Ovary (tissue), 7 donors: ENCODE measurements at regions not wholly inside any gene's neighbourhood (a gene's known extent, or its start where the extent isn't known, plus 50 kb on each side); places are given as distances from the start of the nearest gene placed in this dataset.

ENCODE experiments used
- DNase-seq, 5 donors: peaks; one replicate each; pipeline ENCODE4 v3.0.0-alpha.2; 2019 to 2020
- H3K27ac ChIP-seq, 2 donors: fragments of 200-600 bp; one replicate each; pipeline versions ENCODE4 v1.5.1 to v1.8.0; 2019 to 2022
- H3K27me3 ChIP-seq: fragments of 200-600 bp; one replicate; pipeline ENCODE4 v1.8.0; 2022
- H3K36me3 ChIP-seq: fragments of 200-600 bp; sonication (generic); one replicate; pipeline ENCODE4 v1.5.1; 2019
- H3K4me1 ChIP-seq: one replicate; pipeline ENCODE4 v1.8.1; 2013; ENCODE audit warnings: mild to moderate bottlenecking, moderate library complexity; ENCODE audit not compliant: insufficient read depth
- H3K4me3 ChIP-seq: fragments of 200-600 bp; sonication (generic); one replicate; pipeline ENCODE4 v1.5.1; 2017
- H3K9me3 ChIP-seq, 2 donors: fragments of 200-600 bp in 1 of 2; sonication (generic) in 1 of 2; one replicate each; pipeline versions ENCODE4 v1.5.1 to v1.8.1; 2013 to 2019; ENCODE audit warnings: mild to moderate bottlenecking in 1 of 2, moderate library complexity in 1 of 2
- CTCF ChIP-seq, 3 donors: fragments of 450-650 bp in 2 of 3; fragments of 200-600 bp in 1 of 3; IDR thresholded peaks; one replicate each; pipeline versions ENCODE4 v1.5.1 to v1.8.0; 2016 to 2022; ENCODE audit warnings: antibody characterized with exemption in 3 of 3, mild to moderate bottlenecking in 1 of 3
- EP300 ChIP-seq: sonication (generic); formaldehyde crosslinking; IDR thresholded peaks from one replicate; pipeline ENCODE4 v1.6.1; 2017; ENCODE audit warnings: antibody characterized with exemption
- POLR2A ChIP-seq: fragments of 450-650 bp; IDR thresholded peaks from one replicate; pipeline ENCODE4 v1.6.1; 2017; ENCODE audit warnings: antibody characterized with exemption, mild to moderate bottlenecking, moderate library complexity
- WGBS, 3 donors: extraction: QIAGEN DNeasy Blood & Tissue Kit in 1 of 3; methylation state at CpG; one replicate each; pipeline versions ENCODE4 v1.1.5 to v1.1.7; 2013 to 2017; 5-methylcytosine and 5-hydroxymethylcytosine counted together
- intact Hi-C, 4 donors: fragments of 100-400 bp; cut with DNase I; formaldehyde crosslinking; loops; one replicate each; pipeline versions ENCODE4 v1.11.0 to v1.15.1; 2022 to 2023
- donor health status: DM: no; HTN: no; CAD: no; lungs with moderate emphysema.
- donor health status: DM: no; HTN: no; CAD: no.
- donor health status: Bipolar disorder and iron deficiency.
- donor health status: DM: no; HTN: no; CAD: no.
- donor health status: DM: yes; HTN: yes; CAD: no.

GRCh38 chr4:175953116-175953515 lies 112.5 kb upstream of the WDR17 start:
- 85 to 92% (median 89%) methylated on average over 2 of the region's 2 CpGs for WGBS, 3 donors
- no peaks in the 10 kb centered on the region for H3K36me3 ChIP-seq
- no peaks in the 10 kb centered on the region for H3K9me3 ChIP-seq
- intact Hi-C loops = no loop called here
- TF ChIP-seq POLR2A (no peak), CTCF (IDR thresholded peaks at IDR 0.05) (no peak), EP300 (no peak)
- H3K27ac ChIP-seq = no peak overlapping the region
- H3K27me3 ChIP-seq = no peaks in the 10 kb centered on the region
- no peak overlapping the region for H3K4me3 ChIP-seq
- DNase-seq = no peak
- no peaks in the 10 kb centered on the region for H3K4me1 ChIP-seq

DNA sequence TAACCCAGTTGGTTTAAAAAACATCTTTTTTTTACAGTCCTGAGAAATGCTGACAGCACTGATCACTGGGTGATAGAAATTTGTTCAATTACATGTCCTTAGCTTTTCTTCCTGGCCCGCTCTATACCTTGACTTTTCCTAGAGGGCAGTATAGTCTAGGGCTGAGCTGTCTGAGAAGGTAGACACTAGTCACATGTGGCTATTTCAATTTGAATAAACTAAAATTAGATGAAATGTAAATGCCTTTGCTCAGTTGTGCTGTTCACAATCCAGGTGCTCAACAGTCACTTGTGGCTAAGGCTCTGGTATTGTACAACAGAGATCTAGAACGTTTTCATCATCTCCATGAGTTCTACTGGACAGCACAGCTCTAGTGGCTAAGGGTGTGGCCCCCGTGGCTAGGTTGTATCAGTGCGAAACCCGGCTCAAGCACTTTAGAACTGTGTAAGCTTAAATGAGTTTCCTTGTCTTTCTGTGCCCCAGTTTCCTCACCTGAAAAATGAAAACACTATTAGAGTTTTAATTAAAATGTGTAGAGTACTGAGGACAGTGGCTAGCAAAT lies 111.6 kb upstream of the WDR17 start:
- DNase-seq = no peak
- no peak overlapping the region for H3K27ac ChIP-seq
- no peaks in the 10 kb centered on the region for H3K36me3 ChIP-seq
- no peaks in the 10 kb centered on the region for H3K27me3 ChIP-seq
- no peaks in the 10 kb centered on the region for H3K4me1 ChIP-seq
- H3K4me3 ChIP-seq = no peak overlapping the region
- no peak for TF ChIP-seq CTCF (IDR thresholded peaks at IDR 0.05)
- intact Hi-C loops = no loop called here
- no peaks in the 10 kb centered on the region for H3K9me3 ChIP-seq
- WGBS, 3 donors = 90 to 95% (median 93%) methylated on average over 5 of the region's 5 CpGs

- Histone ChIP-seq H3K4me3 (no peak overlapping the region), H3K27ac (no peak overlapping the region), H3K27me3 (no peaks in the 10 kb centered on the region), H3K4me1 (no peaks in the 10 kb centered on the region), H3K36me3 (no peaks in the 10 kb centered on the region), H3K9me3 (no peaks in the 10 kb centered on the region)
- peak in 2 of 5 donors; percentile 12 to 21 for DNase-seq
- 45 to 64% (median 58%) methylated on average over 3 of the region's 3 CpGs for WGBS, 3 donors
- TF ChIP-seq CTCF (IDR thresholded peaks at IDR 0.05) = no peak
- TF ChIP-seq EP300 = no peak
- TF ChIP-seq POLR2A = no peak
- intact Hi-C loops = no loop called here
These were observed 111.0 kb upstream of the WDR17 start for GRCh38 chr4:175954685-175955084.

GRCh38 chr4:175961604-175962003 lies 104.0 kb upstream of the WDR17 start:
- DNase-seq = no peak
- intact Hi-C loops = no loop called here
- Histone ChIP-seq H3K27ac (no peak overlapping the region), H3K27me3 (no peaks in the 10 kb centered on the region), H3K4me1 (no peaks in the 10 kb centered on the region), H3K36me3 (no peaks in the 10 kb centered on the region), H3K4me3 (no peak overlapping the region), H3K9me3 (no peaks in the 10 kb centered on the region)
- 80 to 92% (median 83%) methylated on average over 4 of the region's 4 CpGs for WGBS, 3 donors
- no peak for TF ChIP-seq EP300
- no peak for TF ChIP-seq POLR2A
- TF ChIP-seq CTCF (IDR thresholded peaks at IDR 0.05) = no peak
